A549 (cell line): ENCODE measurements at regions not wholly inside any gene's neighbourhood (a gene's known extent, or its start where the extent isn't known, plus 50 kb on each side); places are given as distances from the start of the nearest gene placed in this dataset.

Experiments
- ATAC-seq, 2 experiments: fragments of 200-7000 bp in 1 of 2; fragments of >200 bp in 1 of 2; cut with Nextera tagmentation in 1 of 2; cut with Tn5 transposase in 1 of 2; 3 replicates each; pipeline versions ENCODE4 v1.8.0 to v1.9.1; 2018 to 2020; ENCODE audit warnings: mild to moderate bottlenecking in 1 of 2, moderate library complexity in 1 of 2
- CTCF ChIA-PET: fragments of 300-600 bp; sonication (Branson Sonifier 250); formaldehyde crosslinking; extraction: SDS; loops from one replicate; lab custom pipeline; 2021; ENCODE audit warnings: antibody characterized with exemption, inconsistent platforms; lab: Yijun Ruan, JAX
- POLR2A ChIA-PET: fragments of 350-600 bp; formaldehyde crosslinking; extraction: SDS; loops from one replicate; lab custom pipeline; 2021; ENCODE audit warnings: antibody characterized with exemption, inconsistent platforms; lab: Yijun Ruan, JAX
- DNase-seq, 2 experiments: peaks; one replicate each; pipeline versions ENCODE4 v3.0.0 to v3.0.0-alpha.2; 2011 to 2016; ENCODE audit warnings: low read depth in 1 of 2, low spot score in 1 of 2
- FAIRE-seq: peaks from 2 replicates; lab custom pipeline; 2011; peaks lifted over from hg19 to GRCh38; lab: Jason Lieb, UNC
- H3K27ac ChIP-seq, 2 experiments: fragments of >200 bp; sonication (Bioruptor Twin); formaldehyde crosslinking; 3 replicates each; pipeline ENCODE4 v1.5.1; 2016 to 2017
- H3K4me1 ChIP-seq: fragments of >200 bp; sonication (Bioruptor Twin); formaldehyde crosslinking; 3 replicates; pipeline ENCODE4 v1.6.1; 2016
- H3K4me2 ChIP-seq: fragments of >200 bp; sonication (Bioruptor Twin); formaldehyde crosslinking; 3 replicates; pipeline ENCODE4 v1.6.1; 2016
- H3K4me3 ChIP-seq: fragments of >200 bp; sonication (Bioruptor Twin); formaldehyde crosslinking; 3 replicates; pipeline ENCODE4 v1.5.1; 2016
- H3K9me3 ChIP-seq: fragments of >200 bp; sonication (Bioruptor Twin); formaldehyde crosslinking; 3 replicates; pipeline ENCODE4 v1.6.1; 2016
- CHD4 ChIP-seq: fragments of 200-600 bp; sonication (generic); IDR thresholded peaks from 2 replicates; pipeline ENCODE4 v1.6.1; 2016; ENCODE audit warnings: antibody characterized with exemption, mild to moderate bottlenecking, borderline replicate concordance
- EP300 ChIP-seq, 2 experiments: fragments of >200 bp; sonication (Bioruptor Twin); formaldehyde crosslinking; IDR thresholded peaks; 2 replicates in 1 of 2; 3 replicates in 1 of 2; pipeline ENCODE4 v1.6.1; 2016 to 2017
- ESRRA ChIP-seq: fragments of 150-350 bp; IDR thresholded peaks from 2 replicates; pipeline ENCODE4 v1.6.1; 2014; ENCODE audit warnings: mild to moderate bottlenecking, low read length, borderline replicate concordance
- FOSL2 ChIP-seq, 2 experiments: fragments of 450-650 bp in 1 of 2; fragments of >200 bp in 1 of 2; sonication (Bioruptor Twin) in 1 of 2; formaldehyde crosslinking; IDR thresholded peaks; 2 replicates each; pipeline versions ENCODE4 v1.5.0 to v1.6.1; 2016 to 2020; ENCODE audit warnings: mild to moderate bottlenecking in 1 of 2, moderate library complexity in 1 of 2
- FOXS1 ChIP-seq: fragments of 250-450 bp; sonication (Bioruptor Pico); IDR thresholded peaks from 2 replicates; pipeline ENCODE4 v1.5.0; 2020; ENCODE audit warnings: mild to moderate bottlenecking, moderate library complexity
- GATA3 ChIP-seq: IDR thresholded peaks from 2 replicates; pipeline ENCODE4 v1.6.1; 2012; ENCODE audit warnings: borderline replicate concordance
- HOXB5 ChIP-seq: fragments of 250-450 bp; sonication (Bioruptor Pico); IDR thresholded peaks from 2 replicates; pipeline ENCODE4 v1.5.0; 2020; ENCODE audit warnings: mild to moderate bottlenecking, moderate library complexity
- JUN ChIP-seq, 2 experiments: fragments of >200 bp; sonication (Bioruptor Twin); formaldehyde crosslinking; IDR thresholded peaks; 2 replicates in 1 of 2; 3 replicates in 1 of 2; pipeline ENCODE4 v1.6.1; 2016 to 2017
- JUNB ChIP-seq: fragments of >200 bp; sonication (Bioruptor Twin); formaldehyde crosslinking; IDR thresholded peaks from 2 replicates; pipeline ENCODE4 v1.6.1; 2016
- MAZ ChIP-seq: fragments of 150-350 bp; IDR thresholded peaks from 2 replicates; pipeline ENCODE4 v1.6.1; 2014; ENCODE audit warnings: antibody characterized with exemption, low read depth, low read length, borderline replicate concordance
- NFE2L2 ChIP-seq: fragments of 150-350 bp; conservative IDR thresholded peaks from 2 replicates; pipeline ENCODE4 v1.6.1; 2014; ENCODE audit warnings: low read length
- NPAS2 ChIP-seq: fragments of 250-450 bp; sonication (Bioruptor Pico); IDR thresholded peaks from 2 replicates; pipeline ENCODE4 v1.8.0; 2022; ENCODE audit warnings: mild to moderate bottlenecking, moderate library complexity, borderline replicate concordance
- POLR2A ChIP-seq: IDR thresholded peaks from 2 replicates; pipeline ENCODE4 v1.6.1; 2012; ENCODE audit warnings: mild to moderate bottlenecking, low read length
- RAD21 ChIP-seq, 2 experiments: fragments of >200 bp in 1 of 2; sonication (Bioruptor Twin) in 1 of 2; formaldehyde crosslinking in 1 of 2; IDR thresholded peaks in 1 of 2; conservative IDR thresholded peaks in 1 of 2; 2 replicates in 1 of 2; 3 replicates in 1 of 2; pipeline ENCODE4 v1.6.1; 2012 to 2018; ENCODE audit warnings: inconsistent platforms in 1 of 2
- RARB ChIP-seq: fragments of 250-450 bp; sonication (Bioruptor Pico); IDR thresholded peaks from 2 replicates; pipeline ENCODE4 v1.8.0; 2021; ENCODE audit warnings: mild to moderate bottlenecking, moderate library complexity
- RNF2 ChIP-seq: fragments of 200-600 bp; sonication (generic); IDR thresholded peaks from 2 replicates; pipeline ENCODE4 v1.6.1; 2016; ENCODE audit warnings: low read depth, mild to moderate bottlenecking, antibody characterized with exemption, moderate library complexity, borderline replicate concordance
- ZC3H11A ChIP-seq: fragments of 450-650 bp; IDR thresholded peaks from 2 replicates; pipeline ENCODE4 v1.6.1; 2014; ENCODE audit warnings: antibody characterized with exemption, mild to moderate bottlenecking
- ZFP36 ChIP-seq: fragments of 450-650 bp; IDR thresholded peaks from 2 replicates; pipeline ENCODE4 v1.6.1; 2014; ENCODE audit warnings: borderline replicate concordance; ENCODE audit not compliant: partially characterized antibody
- ZSCAN20 ChIP-seq: fragments of 250-450 bp; sonication (Bioruptor Pico); IDR thresholded peaks from 2 replicates; pipeline ENCODE4 v1.8.0; 2022; ENCODE audit warnings: mild to moderate bottlenecking, moderate library complexity
- WGBS: methylation state at CpG from one replicate; pipeline ENCODE4 v1.1.6; 2017; ENCODE audit errors: missing lambda C conversion rate; 5-methylcytosine and 5-hydroxymethylcytosine counted together
- TF ChIP-seq, protein P1 (sequence below): IDR thresholded peaks from 2 replicates; pipeline ENCODE4 v1.6.1; 2012
- TF ChIP-seq, protein P2 (sequence below): fragments of 200-600 bp; sonication (generic); IDR thresholded peaks from 2 replicates; pipeline ENCODE4 v1.6.1; 2016; ENCODE audit warnings: antibody characterized with exemption, mild to moderate bottlenecking, moderate library complexity
- TF ChIP-seq, protein P3 (sequence below): fragments of 150-350 bp; IDR thresholded peaks from 2 replicates; pipeline ENCODE4 v1.6.1; 2014; ENCODE audit warnings: low read depth, mild to moderate bottlenecking, low read length
- TF ChIP-seq, protein P4 (sequence below): fragments of >200 bp; sonication (Bioruptor Twin); formaldehyde crosslinking; IDR thresholded peaks from 3 replicates; pipeline ENCODE4 v1.6.1; 2016

DNA sequence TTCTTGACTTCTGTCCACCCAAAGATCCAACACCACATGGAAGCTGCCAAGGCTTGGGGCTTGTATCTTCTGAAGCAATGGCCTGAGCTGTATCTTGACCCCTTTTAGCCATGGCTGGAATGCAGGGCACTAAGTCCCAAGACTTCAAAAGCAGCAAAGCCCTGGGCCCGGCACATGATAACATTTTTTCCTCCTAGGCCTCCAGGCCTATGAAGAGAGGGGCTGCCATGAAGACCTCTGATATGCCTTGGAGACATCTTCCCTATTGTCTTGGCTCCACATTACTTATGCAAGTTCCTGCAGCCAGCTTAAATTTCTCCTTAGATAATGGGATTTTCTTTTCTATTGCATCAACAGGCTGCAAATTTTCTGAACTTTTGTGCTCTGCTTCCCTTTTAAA lies 1252.6 kb upstream of the CITED2 start:
- Histone ChIP-seq H3K27ac (no peak overlapping the region), H3K4me3 (no peak overlapping the region), H3K4me2 (no peak overlapping the region), H3K4me1 (no peaks in the 10 kb centered on the region), H3K9me3 (peaks cover 3% of the 10 kb centered on the region; the same call in 1 of the 3 replicates)
- TF ChIP-seq ZFP36 (peak; percentile 89), NFE2L2 (no peak)
- FAIRE-seq (no peak), DNase-seq (no peak), ATAC-seq (no peak)
- POLR2A ChIA-PET = no interaction called here
- CTCF ChIA-PET = no interaction called here
- WGBS = 67% methylated on average over 1 of the region's 1 CpG

DNA sequence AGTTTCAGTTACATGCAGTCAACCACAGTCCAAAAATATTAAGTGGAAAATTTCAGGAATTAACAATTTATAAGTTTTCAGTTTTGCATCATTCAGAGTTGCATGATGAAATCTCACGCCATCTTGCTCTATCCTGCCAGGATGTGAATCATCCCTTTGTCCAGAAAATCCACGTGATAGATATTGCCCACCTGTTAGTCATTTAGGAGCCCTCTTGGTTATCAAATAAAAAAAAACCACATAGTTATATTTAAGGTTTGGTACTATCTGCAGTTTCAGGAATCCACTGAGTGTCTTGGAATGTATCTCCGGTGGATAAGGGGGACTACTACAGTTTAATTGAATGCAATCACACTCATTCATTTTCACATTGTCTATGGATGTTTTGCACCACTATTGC lies 1249.0 kb upstream of the CITED2 start:
- no peak for FAIRE-seq
- DNase-seq = peak in 1 of 2 experiments; percentile 21
- POLR2A ChIA-PET = no interaction called here
- peak overlapping the region in 1 of 2 experiments; percentile 36; a peak in 2 of 6 replicates for H3K27ac ChIP-seq
- no peak overlapping the region for H3K4me2 ChIP-seq
- no peaks in the 10 kb centered on the region for H3K4me1 ChIP-seq
- H3K4me3 ChIP-seq = no peak overlapping the region
- H3K9me3 ChIP-seq = peaks cover 3% of the 10 kb centered on the region; the same call in 1 of the 3 replicates
- CTCF ChIA-PET = no interaction called here
- ATAC-seq = no peak
- WGBS = 42% methylated on average over 3 of the region's 3 CpGs
- no peak for TF ChIP-seq CHD4
- no peak for TF ChIP-seq RARB (CRISPR knock-in tag)
- no peak for TF ChIP-seq FOXS1 (CRISPR knock-in tag)
- TF ChIP-seq NPAS2 (CRISPR knock-in tag) = no peak
- TF ChIP-seq POLR2A = no peak
- no peak for TF ChIP-seq GATA3
- TF ChIP-seq RNF2 = no peak
- no peak for TF ChIP-seq ZC3H11A
- TF ChIP-seq, protein P1, sequence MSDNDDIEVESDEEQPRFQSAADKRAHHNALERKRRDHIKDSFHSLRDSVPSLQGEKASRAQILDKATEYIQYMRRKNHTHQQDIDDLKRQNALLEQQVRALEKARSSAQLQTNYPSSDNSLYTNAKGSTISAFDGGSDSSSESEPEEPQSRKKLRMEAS = no peak
- TF ChIP-seq, protein P2, sequence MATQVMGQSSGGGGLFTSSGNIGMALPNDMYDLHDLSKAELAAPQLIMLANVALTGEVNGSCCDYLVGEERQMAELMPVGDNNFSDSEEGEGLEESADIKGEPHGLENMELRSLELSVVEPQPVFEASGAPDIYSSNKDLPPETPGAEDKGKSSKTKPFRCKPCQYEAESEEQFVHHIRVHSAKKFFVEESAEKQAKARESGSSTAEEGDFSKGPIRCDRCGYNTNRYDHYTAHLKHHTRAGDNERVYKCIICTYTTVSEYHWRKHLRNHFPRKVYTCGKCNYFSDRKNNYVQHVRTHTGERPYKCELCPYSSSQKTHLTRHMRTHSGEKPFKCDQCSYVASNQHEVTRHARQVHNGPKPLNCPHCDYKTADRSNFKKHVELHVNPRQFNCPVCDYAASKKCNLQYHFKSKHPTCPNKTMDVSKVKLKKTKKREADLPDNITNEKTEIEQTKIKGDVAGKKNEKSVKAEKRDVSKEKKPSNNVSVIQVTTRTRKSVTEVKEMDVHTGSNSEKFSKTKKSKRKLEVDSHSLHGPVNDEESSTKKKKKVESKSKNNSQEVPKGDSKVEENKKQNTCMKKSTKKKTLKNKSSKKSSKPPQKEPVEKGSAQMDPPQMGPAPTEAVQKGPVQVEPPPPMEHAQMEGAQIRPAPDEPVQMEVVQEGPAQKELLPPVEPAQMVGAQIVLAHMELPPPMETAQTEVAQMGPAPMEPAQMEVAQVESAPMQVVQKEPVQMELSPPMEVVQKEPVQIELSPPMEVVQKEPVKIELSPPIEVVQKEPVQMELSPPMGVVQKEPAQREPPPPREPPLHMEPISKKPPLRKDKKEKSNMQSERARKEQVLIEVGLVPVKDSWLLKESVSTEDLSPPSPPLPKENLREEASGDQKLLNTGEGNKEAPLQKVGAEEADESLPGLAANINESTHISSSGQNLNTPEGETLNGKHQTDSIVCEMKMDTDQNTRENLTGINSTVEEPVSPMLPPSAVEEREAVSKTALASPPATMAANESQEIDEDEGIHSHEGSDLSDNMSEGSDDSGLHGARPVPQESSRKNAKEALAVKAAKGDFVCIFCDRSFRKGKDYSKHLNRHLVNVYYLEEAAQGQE = no peak
- no peak for TF ChIP-seq RAD21 (conservative IDR thresholded peaks at IDR 0.05 in 1 of 2, IDR thresholded peaks at IDR 0.05 in 1 of 2)
- TF ChIP-seq, protein P3, sequence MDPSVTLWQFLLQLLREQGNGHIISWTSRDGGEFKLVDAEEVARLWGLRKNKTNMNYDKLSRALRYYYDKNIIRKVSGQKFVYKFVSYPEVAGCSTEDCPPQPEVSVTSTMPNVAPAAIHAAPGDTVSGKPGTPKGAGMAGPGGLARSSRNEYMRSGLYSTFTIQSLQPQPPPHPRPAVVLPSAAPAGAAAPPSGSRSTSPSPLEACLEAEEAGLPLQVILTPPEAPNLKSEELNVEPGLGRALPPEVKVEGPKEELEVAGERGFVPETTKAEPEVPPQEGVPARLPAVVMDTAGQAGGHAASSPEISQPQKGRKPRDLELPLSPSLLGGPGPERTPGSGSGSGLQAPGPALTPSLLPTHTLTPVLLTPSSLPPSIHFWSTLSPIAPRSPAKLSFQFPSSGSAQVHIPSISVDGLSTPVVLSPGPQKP = no peak
- TF ChIP-seq, all 56 proteins: peak for 0

DNA sequence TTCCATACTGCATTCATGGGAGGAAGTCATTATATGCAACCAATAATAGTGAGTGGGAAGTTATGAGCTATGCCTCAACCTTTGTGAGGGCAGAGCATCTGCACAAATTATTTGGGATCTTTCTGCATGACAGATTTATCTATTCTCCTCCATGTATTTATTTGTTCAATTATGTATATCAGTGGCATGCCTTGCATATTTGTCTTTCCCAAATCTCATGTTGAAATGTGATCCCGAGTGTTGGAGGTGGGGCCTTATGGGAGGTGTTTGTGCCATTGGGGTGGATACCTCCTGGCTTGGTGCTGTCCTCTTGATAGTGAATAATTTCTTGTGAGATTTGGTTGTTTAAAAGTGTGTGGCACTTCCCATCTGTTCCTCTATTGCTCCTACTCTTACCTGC lies 1246.0 kb upstream of the CITED2 start:
- H3K27ac ChIP-seq = no peak overlapping the region
- TF ChIP-seq EP300 (IDR thresholded peaks at IDR 0.05) (no peak), HOXB5 (CRISPR knock-in tag) (no peak), ESRRA (no peak), JUN (IDR thresholded peaks at IDR 0.05) (no peak), MAZ (no peak), JUNB (no peak), FOSL2 (IDR thresholded peaks at IDR 0.05) (no peak), FOSL2 (CRISPR knock-in tag; IDR thresholded peaks at IDR 0.05) (no peak), ZSCAN20 (no peak)
- TF ChIP-seq, protein P4, sequence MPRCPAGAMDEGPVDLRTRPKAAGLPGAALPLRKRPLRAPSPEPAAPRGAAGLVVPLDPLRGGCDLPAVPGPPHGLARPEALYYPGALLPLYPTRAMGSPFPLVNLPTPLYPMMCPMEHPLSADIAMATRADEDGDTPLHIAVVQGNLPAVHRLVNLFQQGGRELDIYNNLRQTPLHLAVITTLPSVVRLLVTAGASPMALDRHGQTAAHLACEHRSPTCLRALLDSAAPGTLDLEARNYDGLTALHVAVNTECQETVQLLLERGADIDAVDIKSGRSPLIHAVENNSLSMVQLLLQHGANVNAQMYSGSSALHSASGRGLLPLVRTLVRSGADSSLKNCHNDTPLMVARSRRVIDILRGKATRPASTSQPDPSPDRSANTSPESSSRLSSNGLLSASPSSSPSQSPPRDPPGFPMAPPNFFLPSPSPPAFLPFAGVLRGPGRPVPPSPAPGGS = no peak
- no peak overlapping the region for H3K4me2 ChIP-seq
- no peak overlapping the region for H3K4me3 ChIP-seq
- CTCF ChIA-PET = no interaction called here
- ATAC-seq = no peak
- H3K4me1 ChIP-seq = no peaks in the 10 kb centered on the region
- FAIRE-seq = no peak
- H3K9me3 ChIP-seq = no peaks in the 10 kb centered on the region
- 67% methylated on average over 1 of the region's 1 CpG for WGBS
- POLR2A ChIA-PET = no interaction called here
- DNase-seq = no peak
